TTC549 (cell line): ENCODE measurements at regions not wholly inside any gene's neighbourhood (a gene's known extent, or its start where the extent isn't known, plus 50 kb on each side); places are given as distances from the start of the nearest gene placed in this dataset.
A peak's percentile ranks its signal among the peaks of the same experiment; 100 is the strongest.
"Not testable (repeated sequence)": the region's sequence is repeated elsewhere in the genome, so short reads cannot be mapped to it uniquely, and the experiment has no call there.

Source experiments
- FAIRE-seq: peaks from 2 replicates; lab custom pipeline; 2012; peaks lifted over from hg19 to GRCh38; lab: Jason Lieb, UNC

DNA sequence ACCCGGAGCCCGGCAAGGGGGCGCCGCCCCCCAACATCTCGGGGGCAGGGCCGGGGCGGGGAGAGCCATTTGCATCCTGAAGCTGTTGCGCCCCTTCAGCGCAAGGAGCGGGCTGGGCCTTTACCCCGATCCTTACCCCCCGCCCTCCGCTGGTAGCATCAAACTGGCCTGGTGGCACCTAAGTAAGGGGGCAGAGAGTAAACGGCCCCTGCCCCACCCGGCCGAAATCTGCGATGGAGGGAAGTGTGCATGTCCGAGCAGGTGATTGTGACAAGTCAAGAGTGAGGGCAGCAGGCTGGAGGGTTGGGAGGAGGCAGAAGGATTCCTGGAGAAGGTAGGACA, 101.2 kb downstream of the ESM1 start:
- FAIRE-seq = no peak

DNA sequence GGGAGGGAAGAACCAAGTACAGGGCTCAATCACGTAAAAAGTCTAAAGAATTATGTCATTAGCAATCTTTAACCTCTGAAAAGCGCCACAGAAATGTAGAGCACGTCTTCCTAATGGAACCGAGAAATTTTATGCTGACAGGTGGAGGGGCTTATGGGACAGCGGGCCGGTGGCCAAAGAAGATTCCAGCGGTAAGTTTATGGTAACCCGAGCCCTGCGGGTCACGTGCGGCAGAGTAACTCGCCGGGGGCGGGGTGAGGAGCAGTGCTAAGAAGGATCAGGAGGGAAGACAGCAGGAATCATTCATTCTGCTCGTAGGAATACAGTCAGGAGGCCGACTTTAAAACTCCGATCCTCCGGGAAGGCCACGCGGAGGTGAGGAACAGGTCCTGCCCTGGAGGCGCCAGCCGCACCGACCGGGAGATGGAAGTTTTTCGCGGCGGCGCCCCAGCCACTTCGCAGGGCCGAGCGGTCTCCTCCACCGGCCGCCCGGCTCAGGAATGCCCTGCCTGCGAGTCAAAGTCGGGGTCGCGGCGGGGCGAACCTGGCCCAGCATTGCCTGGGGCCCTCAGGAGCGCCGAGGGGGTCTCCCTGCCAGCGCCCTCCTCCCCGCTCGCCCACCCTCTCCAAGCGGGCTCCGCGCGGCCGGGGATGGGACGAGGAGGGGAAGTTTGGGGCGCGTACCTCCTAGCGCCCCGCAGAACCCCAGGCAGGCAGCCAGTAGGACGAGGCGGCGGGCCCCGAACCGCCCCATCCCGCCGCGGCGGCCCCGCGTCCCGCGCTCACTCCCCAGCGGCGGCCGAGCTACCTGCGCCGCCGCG, 101.8 kb downstream of the ESM1 start:
- FAIRE-seq = no peak

- no peak for FAIRE-seq
These were observed 102.6 kb downstream of the ESM1 start for GRCh38 chr5:54882841-54883240.

- no peak for FAIRE-seq
These were observed 103.3 kb downstream of the ESM1 start for GRCh38 chr5:54882101-54882500.

DNA sequence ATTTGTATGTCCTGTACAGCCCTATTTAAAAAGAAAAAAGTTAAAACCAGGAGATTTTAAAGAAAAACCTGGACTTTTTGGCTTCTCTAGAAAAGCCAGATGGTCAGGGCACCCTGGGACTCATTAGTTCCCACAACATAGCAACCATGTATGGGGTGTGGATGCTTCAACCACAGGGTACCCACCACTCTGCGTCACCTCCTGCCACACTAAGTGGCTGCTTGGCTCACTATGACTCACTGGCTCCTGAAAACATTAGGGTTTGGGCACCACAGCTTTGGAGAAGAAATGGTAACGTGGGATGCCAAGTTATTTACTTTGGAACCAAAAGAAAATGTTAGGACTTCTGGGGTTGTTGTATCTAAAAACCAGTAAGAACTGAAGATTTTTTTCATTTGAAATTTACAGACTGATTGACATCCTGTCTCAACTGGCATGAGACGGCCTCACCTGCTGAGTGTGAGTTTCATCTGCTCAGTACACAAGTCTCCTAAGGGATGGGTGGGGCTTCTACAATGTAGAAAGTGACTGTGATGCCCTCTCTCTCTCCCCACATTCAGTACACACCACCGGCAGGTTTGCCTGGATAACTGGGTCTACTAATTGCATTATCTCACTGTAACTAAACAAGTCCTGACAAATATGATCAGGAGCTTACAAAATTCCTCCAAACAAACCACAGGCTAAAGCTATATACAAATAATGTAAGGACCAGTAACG, 103.9 kb downstream of the ESM1 start:
- no peak for FAIRE-seq

GRCh38 chr5:54876976-54877375, 108.4 kb downstream of the ESM1 start:
- FAIRE-seq = no peak

DNA sequence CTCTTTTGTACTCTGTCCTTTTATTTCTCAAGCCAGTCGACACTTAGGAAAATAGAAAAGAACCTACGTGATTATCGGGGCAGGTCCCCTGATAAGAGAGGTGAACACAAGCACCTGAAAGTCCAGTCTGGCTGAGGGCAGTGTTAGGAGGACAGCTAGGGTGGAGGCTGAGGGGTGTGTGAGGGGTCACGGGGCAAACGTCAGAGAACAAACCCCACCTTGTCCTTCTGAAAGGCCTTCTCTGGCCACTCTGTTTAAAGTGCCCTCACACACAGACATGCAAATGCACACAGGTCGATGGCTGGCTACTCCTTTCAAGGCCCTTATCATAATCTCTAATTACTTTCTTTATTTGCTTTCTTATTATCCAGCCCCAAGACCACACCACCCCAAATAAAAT, 108.8 kb downstream of the ESM1 start:
- no peak for FAIRE-seq

GRCh38 chr5:54874337-54875021, 110.9 kb downstream of the ESM1 start:
- no peak for FAIRE-seq

DNA sequence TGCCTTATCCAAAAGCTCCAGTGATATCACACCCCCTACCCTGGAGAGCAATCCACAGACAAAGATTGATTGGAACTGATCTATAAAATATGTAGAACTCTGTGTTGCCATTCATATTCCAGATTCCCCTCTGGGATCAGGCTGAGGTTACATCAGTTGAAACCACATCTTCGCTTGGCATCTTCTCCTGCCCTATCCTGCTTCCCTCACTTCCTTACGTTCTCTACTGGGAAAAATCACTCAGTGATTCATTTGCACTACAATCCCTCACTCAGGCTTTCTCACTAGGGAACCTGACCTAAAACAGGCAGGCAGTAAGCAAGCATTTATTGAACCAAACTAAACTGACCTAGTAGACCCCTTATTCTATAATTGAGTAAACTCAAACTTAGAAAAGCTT, 111.7 kb downstream of the ESM1 start:
- FAIRE-seq = no peak

DNA sequence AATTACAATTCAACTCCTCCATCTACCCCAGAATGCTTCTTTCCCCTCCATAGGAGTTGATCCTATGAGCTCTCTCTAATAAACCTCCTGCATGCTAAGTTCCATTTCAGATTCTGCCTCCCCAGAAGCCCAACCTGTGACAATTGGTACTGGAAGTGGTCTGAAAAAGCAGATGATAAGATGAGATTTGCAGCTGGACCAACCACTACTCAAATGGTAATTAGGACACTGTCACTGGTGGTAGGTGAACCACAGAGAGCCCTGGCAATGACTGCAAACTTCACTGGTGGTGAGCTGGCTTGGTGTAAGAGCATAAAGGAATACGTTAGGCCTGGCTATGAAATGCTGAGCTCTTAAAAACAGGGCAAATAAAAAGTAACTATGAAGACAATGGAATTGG, 112.6 kb downstream of the ESM1 start:
- no peak for FAIRE-seq

GRCh38 chr5:54870271-54870670, 115.1 kb downstream of the ESM1 start:
- no peak for FAIRE-seq

GRCh38 chr5:54869691-54870090, 115.7 kb downstream of the ESM1 start:
- FAIRE-seq = no peak

DNA sequence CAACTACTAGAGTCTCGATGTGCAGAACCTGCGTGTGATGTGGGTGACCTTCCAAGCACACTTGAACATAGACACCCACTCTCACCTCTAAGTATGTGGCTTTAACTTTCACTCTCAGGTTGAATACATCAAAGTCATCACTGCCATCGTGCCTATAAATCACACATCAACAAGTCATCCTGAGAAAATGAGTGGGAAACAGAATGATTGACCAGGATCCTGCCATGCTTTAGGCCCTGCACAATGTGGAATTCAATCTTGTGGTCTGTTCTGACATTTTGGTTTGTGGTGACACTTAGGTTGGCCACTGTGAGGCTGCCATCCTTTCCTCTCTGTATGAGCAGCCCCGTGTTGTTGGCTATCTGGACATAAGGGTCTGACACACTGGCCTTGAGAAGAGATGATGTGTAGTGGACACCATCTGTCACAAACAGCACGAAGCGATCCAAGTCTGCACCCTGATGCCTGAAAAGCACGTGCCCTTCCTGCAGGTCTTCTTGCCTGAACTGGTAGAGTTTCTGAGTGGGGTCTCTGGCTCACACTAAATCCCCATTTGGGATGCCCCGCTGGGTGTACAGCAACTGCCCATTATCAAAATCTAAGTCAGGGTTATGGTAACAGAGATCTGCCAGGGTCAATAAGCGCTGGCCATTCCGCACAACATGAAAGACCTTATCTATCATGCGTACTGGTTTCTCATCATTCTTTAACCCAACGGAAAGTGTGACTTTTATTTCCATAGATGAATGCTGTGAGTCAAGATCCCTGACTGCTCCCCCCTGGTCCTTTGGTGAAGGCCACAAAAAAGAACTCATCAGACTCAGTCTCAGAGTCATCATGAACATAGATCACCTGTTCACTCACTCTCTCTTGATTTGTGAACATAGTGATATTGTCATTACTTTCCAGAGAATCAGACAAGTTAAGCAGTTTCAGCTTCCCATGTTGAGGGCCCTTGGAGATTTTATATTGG, 116.6 kb downstream of the ESM1 start:
- no peak for FAIRE-seq

DNA sequence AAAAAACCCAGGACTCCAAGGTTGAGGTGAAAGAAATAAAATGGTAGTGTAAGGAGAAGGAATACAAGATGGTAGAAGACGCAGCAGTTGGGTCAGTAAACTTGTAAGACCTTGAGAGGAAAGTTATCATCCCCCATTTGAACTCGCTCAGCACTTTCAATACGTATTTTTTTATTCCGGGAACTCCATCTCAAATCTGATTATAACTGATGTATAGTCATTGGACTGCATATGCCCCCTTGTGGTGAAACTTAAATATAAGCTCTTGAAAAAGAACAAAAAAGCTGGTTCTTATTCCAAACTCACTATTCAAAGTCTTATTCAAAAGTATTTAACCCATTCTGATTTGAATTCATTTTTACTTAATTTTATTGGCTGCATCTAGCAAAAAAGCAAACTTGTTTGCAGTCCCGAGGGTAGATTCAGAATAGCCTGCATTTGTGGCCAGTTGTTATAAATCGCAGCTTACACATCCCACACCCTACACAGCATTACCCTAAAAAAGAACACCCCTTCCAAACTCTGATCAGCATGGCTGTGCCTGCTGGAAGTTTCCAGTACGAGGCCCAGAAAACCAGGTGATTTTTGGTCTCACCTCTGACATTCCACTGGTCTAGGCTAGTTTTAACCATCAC, 118.0 kb downstream of the ESM1 start:
- FAIRE-seq = peak; percentile 46

DNA sequence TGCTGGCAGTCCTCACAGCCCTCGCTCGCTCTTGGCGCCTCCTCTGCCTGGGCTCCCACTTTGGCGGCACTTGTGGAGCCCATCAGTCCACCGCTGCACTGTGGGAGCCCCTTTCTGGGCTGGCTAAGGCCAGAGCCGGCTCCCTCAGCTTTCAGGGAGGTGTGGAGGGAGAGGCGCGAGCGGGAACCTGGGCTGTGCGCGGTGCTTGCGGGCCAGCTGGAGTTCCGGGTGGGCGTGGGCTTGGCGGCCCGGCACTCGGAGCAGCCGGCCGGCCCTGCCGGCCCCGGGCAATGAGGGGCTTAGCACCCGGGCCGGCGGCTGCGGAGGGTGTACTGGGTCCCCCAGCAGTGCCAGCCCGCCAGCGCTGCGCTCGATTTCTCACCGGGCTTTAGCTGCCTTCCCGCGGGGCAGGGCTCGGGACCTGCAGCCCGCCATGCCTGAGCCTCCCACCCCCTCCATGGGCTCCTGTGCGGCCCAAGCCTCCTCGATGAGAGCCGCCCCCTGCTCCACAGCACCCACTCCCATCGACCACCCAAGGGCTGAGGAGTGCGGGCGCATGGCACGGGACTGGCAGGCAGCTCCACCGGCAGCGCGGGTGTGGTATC, 120.4 kb downstream of the ESM1 start:
- FAIRE-seq = not testable (repeated sequence)

GRCh38 chr5:54862036-54862435, 123.4 kb downstream of the ESM1 start:
- FAIRE-seq = no peak

- FAIRE-seq = no peak
These were observed 124.0 kb downstream of the ESM1 start for GRCh38 chr5:54861212-54861894.

GRCh38 chr5:54860321-54860720, 125.1 kb downstream of the ESM1 start:
- FAIRE-seq = no peak

- no peak for FAIRE-seq
These were observed 126.1 kb downstream of the ESM1 start for GRCh38 chr5:54859316-54859715.

DNA sequence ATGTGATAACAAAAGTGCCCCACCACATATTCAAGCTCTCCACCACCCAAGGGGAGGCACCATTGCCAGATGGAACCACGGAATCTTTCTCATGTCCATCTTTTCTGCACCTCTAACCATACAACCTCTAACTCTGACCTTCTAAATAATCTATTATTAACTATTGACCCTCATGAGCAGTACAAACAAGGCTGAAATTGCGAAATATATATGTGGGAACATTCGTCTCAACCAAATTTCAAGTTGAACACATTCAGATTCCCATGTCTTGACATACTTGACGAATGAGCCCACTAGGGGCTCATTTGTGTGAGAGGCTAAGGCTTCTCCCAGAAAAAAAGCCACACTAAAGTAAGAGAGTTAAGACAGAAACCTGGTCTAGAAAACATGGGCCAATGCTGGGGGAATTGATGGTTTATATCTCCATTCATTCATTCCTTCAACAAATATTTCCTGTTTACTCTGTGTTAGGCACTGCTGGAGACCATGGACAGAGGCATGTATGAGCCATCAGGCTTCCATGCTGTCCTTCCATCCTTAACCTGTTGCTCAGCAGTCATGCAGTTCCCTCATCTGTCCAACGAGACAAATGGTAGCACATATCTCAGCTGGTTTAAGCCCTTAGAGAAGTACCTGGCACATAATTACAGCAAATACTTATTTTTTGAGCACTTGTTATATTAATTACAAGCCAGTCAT, 130.4 kb downstream of the ESM1 start:
- FAIRE-seq = no peak
